HepG2 (cell line): ENCODE measurements at regions not wholly inside any gene's neighbourhood (a gene's known extent, or its start where the extent isn't known, plus 50 kb on each side); places are given as distances from the start of the nearest gene placed in this dataset.

Experiments
- ATAC-seq: fragments of 200-7000 bp; cut with Tn5 transposase; 3 replicates; pipeline ENCODE4 v1.9.1; 2020; ENCODE audit warnings: mild to moderate bottlenecking, moderate library complexity
- BruUV-seq: library from RNA; stranded (reverse); fragments of 400-500 nt; replicated peaks from 2 replicates; lab custom pipeline; 2021; lab: Mats Ljungman, UMichigan
- CTCF ChIA-PET: fragments of 300-600 bp; formaldehyde crosslinking; extraction: SDS; loops from one replicate; lab custom pipeline; 2021; ENCODE audit warnings: low total read pairs, inconsistent platforms, low intra/inter-chr PET ratio; lab: Yijun Ruan, JAX
- POLR2A ChIA-PET: fragments of 350-600 bp; sonication (Branson Sonifier 250); formaldehyde crosslinking; loops from one replicate; lab custom pipeline; 2020; ENCODE audit warnings: antibody characterized with exemption, inconsistent platforms; lab: Yijun Ruan, JAX
- DNase-seq: peaks from one replicate; pipeline ENCODE4 v3.0.0-alpha.2; 2015; ENCODE audit warnings: low spot score
- FAIRE-seq: peaks from 3 replicates; lab custom pipeline; 2011; peaks lifted over from hg19 to GRCh38; lab: Jason Lieb, UNC
- H2AFZ ChIP-seq: one replicate; pipeline ENCODE4 v1.6.1; 2011; ENCODE audit warnings: low read length, inconsistent platforms
- H3K27ac ChIP-seq: fragments of 300-600 bp; 3 replicates; pipeline ENCODE4 v1.8.0; 2011; ENCODE audit warnings: mixed run types, mild to moderate bottlenecking, mixed read lengths, low read length, inconsistent platforms; ENCODE audit not compliant: insufficient read depth; ENCODE audit errors: extremely low read length
- H3K27me3 ChIP-seq, 2 experiments: fragments of 200-600 bp in 1 of 2; 2 replicates in 1 of 2; 3 replicates in 1 of 2; pipeline versions ENCODE4 v1.6.0 to v1.8.0; 2011; ENCODE audit warnings: low read length in 2 of 2, mild to moderate bottlenecking in 2 of 2, moderate library complexity in 2 of 2, inconsistent platforms in 1 of 2; ENCODE audit not compliant: insufficient read depth in 2 of 2, control insufficient read depth in 1 of 2
- H3K36me3 ChIP-seq, 2 experiments: fragments of 200-600 bp in 1 of 2; replicated peaks in 1 of 2; 2 replicates in 1 of 2; 3 replicates in 1 of 2; pipeline versions ENCODE4 v1.5.1 to v1.8.0; 2011; ENCODE audit warnings: low read length in 2 of 2, inconsistent platforms in 1 of 2; ENCODE audit not compliant: insufficient read depth in 2 of 2, control insufficient read depth in 1 of 2
- H3K4me1 ChIP-seq: 2 replicates; pipeline ENCODE4 v1.5.1; 2012; ENCODE audit warnings: low read length, inconsistent platforms; ENCODE audit not compliant: insufficient read depth
- H3K4me2 ChIP-seq: 2 replicates; pipeline ENCODE4 v1.6.0; 2011; ENCODE audit warnings: low read depth, low read length, inconsistent platforms
- H3K4me3 ChIP-seq, 3 experiments: fragments of 200-600 bp in 1 of 3; sonication (generic), shearing (Covaris generic) in 1 of 3; replicated peaks in 1 of 3; 2 replicates each; pipeline ENCODE4 v1.5.1; 2011 to 2016; ENCODE audit warnings: low read length in 3 of 3, inconsistent platforms in 2 of 3, low read depth in 2 of 3, mild to moderate bottlenecking in 2 of 3, control low read depth in 1 of 3, mixed read lengths in 1 of 3; ENCODE audit not compliant: insufficient read depth in 1 of 3
- H3K79me2 ChIP-seq: one replicate; pipeline ENCODE4 v1.6.1; 2011; ENCODE audit warnings: low read length, inconsistent platforms; ENCODE audit not compliant: insufficient read depth
- H3K9ac ChIP-seq: 2 replicates; pipeline ENCODE4 v1.6.0; 2011; ENCODE audit warnings: mild to moderate bottlenecking, low read depth, low read length, inconsistent platforms; ENCODE audit not compliant: insufficient read depth
- H3K9me3 ChIP-seq: 2 replicates; pipeline ENCODE4 v1.5.1; 2012; ENCODE audit warnings: mild to moderate bottlenecking, low read length
- H4K20me1 ChIP-seq: 2 replicates; pipeline ENCODE4 v1.6.0; 2011; ENCODE audit warnings: inconsistent platforms, mild to moderate bottlenecking, low read length, moderate library complexity; ENCODE audit not compliant: insufficient read depth
- ADNP ChIP-seq: sonication (generic); formaldehyde crosslinking; IDR thresholded peaks from 2 replicates; pipeline ENCODE4 v1.4.0; 2020; ENCODE audit warnings: missing genetic modification reagents
- ARID4A ChIP-seq: sonication (generic); formaldehyde crosslinking; IDR thresholded peaks from 2 replicates; pipeline ENCODE4 v1.5.0; 2020; ENCODE audit warnings: mild to moderate bottlenecking, missing genetic modification reagents, borderline replicate concordance
- DNMT1 ChIP-seq: sonication (generic); formaldehyde crosslinking; IDR thresholded peaks from 2 replicates; pipeline ENCODE4 v1.5.1; 2020; ENCODE audit warnings: mild to moderate bottlenecking, missing genetic modification reagents
- ELF4 ChIP-seq: sonication (generic); formaldehyde crosslinking; IDR thresholded peaks from 2 replicates; pipeline ENCODE4 v1.5.0; 2020; ENCODE audit warnings: missing genetic modification reagents, mild to moderate bottlenecking, moderate library complexity, borderline replicate concordance
- MTF1 ChIP-seq: sonication (generic); formaldehyde crosslinking; IDR thresholded peaks from 2 replicates; pipeline ENCODE4 v1.5.0; 2020; ENCODE audit warnings: missing genetic modification reagents
- NFIC ChIP-seq: IDR thresholded peaks from 2 replicates; pipeline ENCODE4 v1.6.1; 2012; ENCODE audit warnings: mild to moderate bottlenecking, low read length, inconsistent platforms
- POLR2AphosphoS5 ChIP-seq: IDR thresholded peaks from 2 replicates; pipeline ENCODE4 v1.6.1; 2012; ENCODE audit warnings: low read depth, low read length
- ZNF18 ChIP-seq: sonication (generic); formaldehyde crosslinking; IDR thresholded peaks from 2 replicates; pipeline ENCODE4 v1.8.0; 2022; ENCODE audit warnings: mild to moderate bottlenecking, missing genetic modification reagents; ENCODE audit not compliant: insufficient replicate concordance
- ZNF615 ChIP-seq: sonication (generic); formaldehyde crosslinking; IDR thresholded peaks from 2 replicates; pipeline ENCODE4 v1.5.0; 2020; ENCODE audit warnings: mild to moderate bottlenecking, missing genetic modification reagents, borderline replicate concordance
- ZNF660 ChIP-seq: sonication (generic); formaldehyde crosslinking; IDR thresholded peaks from 2 replicates; pipeline ENCODE4 v1.5.1; 2020; ENCODE audit warnings: mild to moderate bottlenecking, low read depth, missing genetic modification reagents, borderline replicate concordance
- ZNF83 ChIP-seq: sonication (generic); formaldehyde crosslinking; IDR thresholded peaks from 2 replicates; pipeline ENCODE4 v1.4.0; 2020; ENCODE audit warnings: missing genetic modification reagents, mild to moderate bottlenecking, borderline replicate concordance
- in situ Hi-C: cut with HindIII; loops from 2 replicates; pipeline ENCODE4 v1.10.0; 2017; ENCODE audit warnings: low pct_unique_long_range_greater_than_20kb; ENCODE audit not compliant: extremely low pct_ligation_motif_present
- intact Hi-C: fragments of 100-400 bp; cut with micrococcal nuclease; formaldehyde crosslinking; loops from one replicate; pipeline ENCODE4 v1.10.0; 2022; ENCODE audit not compliant: unreplicated experiment
- TF ChIP-seq, protein P1 (sequence below): sonication (generic); formaldehyde crosslinking; IDR thresholded peaks from 2 replicates; pipeline ENCODE4 v1.5.0; 2020; ENCODE audit warnings: mild to moderate bottlenecking, missing genetic modification reagents
- TF ChIP-seq, protein P2 (sequence below): sonication (generic); formaldehyde crosslinking; IDR thresholded peaks from 2 replicates; pipeline ENCODE4 v1.4.0; 2020; ENCODE audit warnings: missing genetic modification reagents, mild to moderate bottlenecking, borderline replicate concordance

DNA sequence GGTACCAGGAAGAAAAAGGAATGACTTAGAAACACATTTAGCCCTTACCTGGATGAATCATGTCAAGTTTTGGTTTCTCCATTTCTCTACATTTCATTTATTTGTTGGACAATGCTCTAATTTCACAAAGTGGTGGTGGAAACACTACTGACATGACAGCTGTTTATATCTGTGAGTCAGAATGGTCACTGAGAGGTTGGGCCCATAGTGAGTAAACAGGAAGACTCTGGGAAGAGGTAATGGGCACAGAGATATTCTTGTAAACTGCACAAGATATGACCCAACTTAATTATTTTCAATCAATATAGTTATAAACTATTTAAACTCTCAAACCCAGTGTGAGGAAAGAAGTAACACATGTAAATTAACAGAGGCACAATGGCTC is 176.3 kb upstream of the MEOX2 start:
- FAIRE-seq: no peak
- ATAC-seq: no peak
- H3K27me3 ChIP-seq: no peaks in the 10 kb centered on the region

More for the DNA sequence above, 176.3 kb upstream of the MEOX2 start:
- ChIA-PET POLR2A (no interaction called here), CTCF (no interaction called here)
- Histone ChIP-seq H3K9me3 (peaks cover 31% of the 10 kb centered on the region), H2AFZ (no peak overlapping the region), H3K9ac (no peak overlapping the region), H3K4me2 (no peak overlapping the region), H3K4me3 (no peak overlapping the region), H3K36me3 (no peaks in the 10 kb centered on the region), H3K79me2 (no peaks in the 10 kb centered on the region), H4K20me1 (no peaks in the 10 kb centered on the region), H3K4me1 (no peaks in the 10 kb centered on the region), H3K27ac (no peak overlapping the region)
- in situ Hi-C loops (no loop called here), intact Hi-C loops (no loop called here)
- no TSS peak for BruUV-seq
- TF ChIP-seq NFIC: no peak
- no peak for TF ChIP-seq ZNF615 (CRISPR knock-in tag)
- TF ChIP-seq, protein P1, sequence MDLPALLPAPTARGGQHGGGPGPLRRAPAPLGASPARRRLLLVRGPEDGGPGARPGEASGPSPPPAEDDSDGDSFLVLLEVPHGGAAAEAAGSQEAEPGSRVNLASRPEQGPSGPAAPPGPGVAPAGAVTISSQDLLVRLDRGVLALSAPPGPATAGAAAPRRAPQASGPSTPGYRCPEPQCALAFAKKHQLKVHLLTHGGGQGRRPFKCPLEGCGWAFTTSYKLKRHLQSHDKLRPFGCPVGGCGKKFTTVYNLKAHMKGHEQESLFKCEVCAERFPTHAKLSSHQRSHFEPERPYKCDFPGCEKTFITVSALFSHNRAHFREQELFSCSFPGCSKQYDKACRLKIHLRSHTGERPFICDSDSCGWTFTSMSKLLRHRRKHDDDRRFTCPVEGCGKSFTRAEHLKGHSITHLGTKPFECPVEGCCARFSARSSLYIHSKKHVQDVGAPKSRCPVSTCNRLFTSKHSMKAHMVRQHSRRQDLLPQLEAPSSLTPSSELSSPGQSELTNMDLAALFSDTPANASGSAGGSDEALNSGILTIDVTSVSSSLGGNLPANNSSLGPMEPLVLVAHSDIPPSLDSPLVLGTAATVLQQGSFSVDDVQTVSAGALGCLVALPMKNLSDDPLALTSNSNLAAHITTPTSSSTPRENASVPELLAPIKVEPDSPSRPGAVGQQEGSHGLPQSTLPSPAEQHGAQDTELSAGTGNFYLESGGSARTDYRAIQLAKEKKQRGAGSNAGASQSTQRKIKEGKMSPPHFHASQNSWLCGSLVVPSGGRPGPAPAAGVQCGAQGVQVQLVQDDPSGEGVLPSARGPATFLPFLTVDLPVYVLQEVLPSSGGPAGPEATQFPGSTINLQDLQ: no peak
- no peak for TF ChIP-seq ZNF660
- no peak for TF ChIP-seq ZNF18
- TF ChIP-seq, protein P2, sequence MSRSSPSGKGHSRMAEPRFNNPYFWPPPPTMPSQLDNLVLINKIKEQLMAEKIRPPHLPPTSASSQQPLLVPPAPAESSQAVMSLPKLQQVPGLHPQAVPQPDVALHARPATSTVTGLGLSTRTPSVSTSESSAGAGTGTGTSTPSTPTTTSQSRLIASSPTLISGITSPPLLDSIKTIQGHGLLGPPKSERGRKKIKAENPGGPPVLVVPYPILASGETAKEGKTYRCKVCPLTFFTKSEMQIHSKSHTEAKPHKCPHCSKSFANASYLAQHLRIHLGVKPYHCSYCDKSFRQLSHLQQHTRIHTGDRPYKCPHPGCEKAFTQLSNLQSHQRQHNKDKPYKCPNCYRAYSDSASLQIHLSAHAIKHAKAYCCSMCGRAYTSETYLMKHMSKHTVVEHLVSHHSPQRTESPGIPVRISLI (CRISPR knock-in tag): no peak
- TF ChIP-seq ARID4A (CRISPR knock-in tag): no peak
- no peak for TF ChIP-seq ELF4 (CRISPR knock-in tag)
- no peak for TF ChIP-seq ADNP
- TF ChIP-seq DNMT1 (CRISPR knock-in tag): no peak
- TF ChIP-seq MTF1 (CRISPR knock-in tag): no peak
- no peak for TF ChIP-seq POLR2AphosphoS5
- no peak for TF ChIP-seq ZNF83 (CRISPR knock-in tag)
- DNase-seq: no peak
